ENCODE measurements at regions not wholly inside any gene's neighbourhood (a gene's known extent, or its start where the extent isn't known, plus 50 kb on each side); places are given as distances from the start of the nearest gene placed in this dataset.

DNA sequence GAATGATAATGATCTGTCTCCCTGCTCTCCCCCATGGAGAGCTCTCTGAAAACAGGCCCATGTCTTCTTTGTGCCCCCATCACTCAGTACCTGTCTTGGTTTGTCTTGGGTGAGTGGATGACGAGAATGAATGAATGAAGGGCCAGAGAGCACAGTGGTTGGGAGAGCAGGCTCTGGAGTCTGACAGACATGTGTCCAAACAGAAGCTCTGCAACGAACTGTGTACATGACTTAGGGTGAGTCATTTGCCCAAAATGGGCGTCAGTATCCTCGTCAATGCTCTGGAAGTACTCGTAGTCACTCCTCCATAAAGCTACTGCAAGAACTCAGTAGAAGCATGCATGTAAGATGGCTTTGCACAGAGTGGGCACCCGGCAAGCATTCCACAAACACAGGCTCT lies 170.2 kb upstream of the TLE3 start:
- CTCF ChIA-PET (ENCODE audit: partially characterized antibody): interaction anchor here (0.6 to 3.2 kb wide), 9 partner anchors 9 to 791 kb away, joined by 3 to 12 read pairs (median 3); no protein-coding TSS in a partner anchor
- WGBS, 2 experiments (ENCODE audit: extremely low coverage in 1 of 2, insufficient coverage in 1 of 2, insufficient read length in 1 of 2, insufficient replicate concordance in 2 of 2, low coverage in 1 of 2, low lambda C conversion rate in 2 of 2, missing lambda C conversion rate in 1 of 2): 85% methylated on average over 6 of the region's 6 CpGs; no CpG with 5 or more reads in 1 of the 2 experiments
- DNase-seq (ENCODE audit: low read depth in 1 of 2, low spot score in 2 of 2) (no peak), FAIRE-seq (no peak)
- Histone ChIP-seq H3K79me1 (ENCODE audit: low read depth, low read length) (no peaks in the 10 kb centered on the region), H2AFZ (ENCODE audit: low read length) (no peak overlapping the region), H3K18ac (ENCODE audit: extremely low read depth, low read length) (no peak overlapping the region), H4K5ac (ENCODE audit: insufficient read length, low read depth, low read length) (no peak overlapping the region), H3K4me2 (ENCODE audit: insufficient read depth in 1 of 2, low read depth in 2 of 2, low read length in 2 of 2) (no peak overlapping the region), H3K79me2 (ENCODE audit: control insufficient read depth in 1 of 2, insufficient read depth in 2 of 2, low read length in 2 of 2) (no peaks in the 10 kb centered on the region), H3K14ac (ENCODE audit: insufficient read length) (no peak overlapping the region), H2BK15ac (ENCODE audit: low read length) (no peak overlapping the region), H3K9ac (replicated peaks in 1 of 4; ENCODE audit: extremely low read depth in 1 of 4, low read depth in 3 of 4, low read length in 3 of 4) (no peak overlapping the region), H3K56ac (replicated peaks; ENCODE audit: insufficient read length, low read depth, low read length) (no peak overlapping the region), H3K36me3 (ENCODE audit: control insufficient read depth in 2 of 4, insufficient read depth in 4 of 4, low read length in 3 of 4) (no peaks in the 10 kb centered on the region), H3K4me3 (ENCODE audit: extremely low read depth in 1 of 4, insufficient read depth in 2 of 4, low read depth in 3 of 4, low read length in 4 of 4) (no peak overlapping the region), H3K23me2 (ENCODE audit: low read depth, low read length) (no peaks in the 10 kb centered on the region), H3K23ac (ENCODE audit: insufficient read length) (no peak overlapping the region), H4K91ac (replicated peaks; ENCODE audit: insufficient read length, low read length) (no peak overlapping the region), H3K9me3 (ENCODE audit: insufficient read depth in 2 of 2, low read depth in 1 of 2, low read length in 1 of 2) (no peaks in the 10 kb centered on the region), H2BK120ac (replicated peaks; ENCODE audit: low read depth, low read length) (no peak overlapping the region), H4K8ac (ENCODE audit: extremely low read depth, insufficient read depth, low read length) (no peak overlapping the region), H3K4ac (replicated peaks; ENCODE audit: insufficient read length, low read depth, low read length) (no peak overlapping the region), H3K4me1 (replicated peaks in 1 of 4; ENCODE audit: control insufficient read depth in 3 of 4, insufficient read depth in 4 of 4, low read length in 3 of 4) (peaks cover 0 to 11% (median 8%) of the 10 kb centered on the region in 4 experiments; a peak in 5 of 7 replicates), H4K20me1 (replicated peaks in 1 of 2; ENCODE audit: control insufficient read depth in 1 of 2, insufficient read depth in 2 of 2, low read length in 2 of 2) (no peaks in the 10 kb centered on the region), H2BK20ac (ENCODE audit: low read length) (no peak overlapping the region), H2BK12ac (ENCODE audit: low read depth, low read length) (no peak overlapping the region), H2BK5ac (ENCODE audit: low read depth, low read length) (no peak overlapping the region), H2AK5ac (ENCODE audit: low read depth, low read length) (no peak overlapping the region), H3K27ac (ENCODE audit: low read depth, low read length) (no peak overlapping the region), H3K27me3 (replicated peaks in 1 of 4; ENCODE audit: control insufficient read depth in 3 of 4, extremely low read depth in 1 of 4, insufficient read depth in 3 of 4, low read length in 3 of 4) (no peaks in the 10 kb centered on the region)
- POLR2A ChIA-PET (ENCODE audit: partially characterized antibody): no interaction called here
- TF ChIP-seq KDM5A (IDR thresholded peaks at IDR 0.05; ENCODE audit: low read length): no peak
- no peak for TF ChIP-seq YY1 (IDR thresholded peaks at IDR 0.05; ENCODE audit: low read depth, low read length)
- TF ChIP-seq KDM1A (IDR thresholded peaks at IDR 0.05; ENCODE audit: borderline replicate concordance, low read length): no peak
- no peak for TF ChIP-seq RAD21 (IDR thresholded peaks at IDR 0.05 in 1 of 2, conservative IDR thresholded peaks at IDR 0.05 in 1 of 2; ENCODE audit: low read depth in 2 of 2, low read length in 2 of 2)
- TF ChIP-seq RXRA (IDR thresholded peaks at IDR 0.05; ENCODE audit: insufficient read depth, low read depth, low read length): no peak
- no peak for TF ChIP-seq SP4 (IDR thresholded peaks at IDR 0.05; ENCODE audit: low read length)
- no peak for TF ChIP-seq SIX5 (IDR thresholded peaks at IDR 0.05; ENCODE audit: low read depth, low read length)
- TF ChIP-seq CHD2 (IDR thresholded peaks at IDR 0.05; ENCODE audit: low read length): no peak
- TF ChIP-seq RFX5 (IDR thresholded peaks at IDR 0.05; ENCODE audit: borderline replicate concordance, low read depth, low read length): no peak
- TF ChIP-seq GTF2F1 (IDR thresholded peaks at IDR 0.05; ENCODE audit: borderline replicate concordance, low read depth, low read length): no peak
- no peak for TF ChIP-seq HDAC6 (IDR thresholded peaks at IDR 0.05; ENCODE audit: low read depth, low read length)
- TF ChIP-seq TCF12 (IDR thresholded peaks at IDR 0.05; ENCODE audit: low read depth, low read length): no peak
- TF ChIP-seq SP2 (IDR thresholded peaks at IDR 0.05; ENCODE audit: low read length): no peak
- no peak for TF ChIP-seq POU5F1 (IDR thresholded peaks at IDR 0.05; ENCODE audit: low read depth, low read length)

All from H1 (cell line).